Liver (tissue), 8 donors: ENCODE measurements at regions not wholly inside any gene's neighbourhood (a gene's known extent, or its start where the extent isn't known, plus 50 kb on each side); places are given as distances from the start of the nearest gene placed in this dataset.

Source experiments
- DNase-seq: peaks from one replicate; pipeline ENCODE4 v3.0.0-alpha.2; 2017; ENCODE audit warnings: low spot score
- H3K27ac ChIP-seq, 2 donors: one replicate each; pipeline ENCODE4 v1.7.0; 2013; ENCODE audit warnings: inconsistent platforms in 2 of 2, low read length in 2 of 2, control low read depth in 1 of 2, low read depth in 1 of 2, mild to moderate bottlenecking in 1 of 2
- H3K27me3 ChIP-seq, 4 donors: one replicate each; pipeline versions ENCODE4 v1.6.1 to v1.7.0; 2013; ENCODE audit warnings: low read length in 3 of 4, inconsistent platforms in 1 of 4, mild to moderate bottlenecking in 1 of 4, moderate library complexity in 1 of 4; ENCODE audit not compliant: control insufficient read depth in 4 of 4, insufficient read depth in 4 of 4
- H3K36me3 ChIP-seq, 4 donors: one replicate each; pipeline versions ENCODE4 v1.6.1 to v1.7.0; 2013; ENCODE audit warnings: low read length in 3 of 4, mild to moderate bottlenecking in 3 of 4, low read depth in 1 of 4, moderate library complexity in 1 of 4; ENCODE audit not compliant: control insufficient read depth in 4 of 4, insufficient read depth in 3 of 4
- H3K4me1 ChIP-seq, 4 donors: one replicate each; pipeline versions ENCODE4 v1.6.1 to v1.7.0; 2013; ENCODE audit warnings: low read length in 3 of 4, mild to moderate bottlenecking in 3 of 4, moderate library complexity in 1 of 4; ENCODE audit not compliant: control insufficient read depth in 4 of 4, insufficient read depth in 4 of 4
- H3K4me3 ChIP-seq, 3 donors: one replicate each; pipeline versions ENCODE4 v1.6.1 to v1.7.0; 2013; ENCODE audit warnings: low read length in 3 of 3, control low read depth in 1 of 3, low read depth in 1 of 3, mild to moderate bottlenecking in 1 of 3
- H3K9ac ChIP-seq, 2 donors: one replicate each; pipeline ENCODE4 v1.7.0; 2013; ENCODE audit warnings: low read length in 2 of 2, mild to moderate bottlenecking in 2 of 2, moderate library complexity in 2 of 2, control low read depth in 1 of 2, low read depth in 1 of 2
- H3K9me3 ChIP-seq, 4 donors: one replicate each; pipeline versions ENCODE4 v1.6.1 to v1.7.0; 2013; ENCODE audit warnings: low read length in 3 of 4; ENCODE audit not compliant: control insufficient read depth in 4 of 4
- ATF3 ChIP-seq: IDR thresholded peaks from 2 replicates; pipeline ENCODE4 v1.6.1; 2016; ENCODE audit warnings: antibody characterized with exemption
- CTCF ChIP-seq: fragments of 150-350 bp; IDR thresholded peaks from 2 replicates; pipeline ENCODE4 v1.5.1; 2017; ENCODE audit warnings: improper control_type of control experiment, low read depth, low read length; ENCODE audit not compliant: missing input control
- FOXA1 ChIP-seq: IDR thresholded peaks from 2 replicates; pipeline ENCODE4 v1.6.1; 2016; ENCODE audit warnings: antibody characterized with exemption
- FOXA2 ChIP-seq: IDR thresholded peaks from 2 replicates; pipeline ENCODE4 v1.6.1; 2016; ENCODE audit warnings: antibody characterized with exemption
- GABPA ChIP-seq, 2 donors: IDR thresholded peaks in 1 of 2; conservative IDR thresholded peaks in 1 of 2; 2 replicates each; pipeline ENCODE4 v1.6.1; 2016; ENCODE audit warnings: antibody characterized with exemption in 2 of 2, mild to moderate bottlenecking in 1 of 2, moderate library complexity in 1 of 2
- HNF4A ChIP-seq, 2 donors: conservative IDR thresholded peaks; 2 replicates each; pipeline ENCODE4 v1.6.1; 2016; ENCODE audit warnings: antibody characterized with exemption in 2 of 2, mild to moderate bottlenecking in 2 of 2
- HNF4G ChIP-seq: IDR thresholded peaks from 2 replicates; pipeline ENCODE4 v1.6.1; 2016; ENCODE audit warnings: antibody characterized with exemption
- JUND ChIP-seq, 2 donors: IDR thresholded peaks; 2 replicates each; pipeline ENCODE4 v1.6.1; 2016; ENCODE audit warnings: antibody characterized with exemption in 2 of 2
- NR2F2 ChIP-seq: IDR thresholded peaks from 2 replicates; pipeline ENCODE4 v1.6.1; 2016; ENCODE audit warnings: antibody characterized with exemption
- RXRA ChIP-seq, 2 donors: IDR thresholded peaks; 2 replicates each; pipeline ENCODE4 v1.6.1; 2017 to 2018; ENCODE audit warnings: antibody characterized with exemption in 2 of 2, mild to moderate bottlenecking in 1 of 2
- TAF1 ChIP-seq: conservative IDR thresholded peaks from 2 replicates; pipeline ENCODE4 v1.6.1; 2016; ENCODE audit warnings: antibody characterized with exemption, mild to moderate bottlenecking
- YY1 ChIP-seq: IDR thresholded peaks from 2 replicates; pipeline ENCODE4 v1.6.1; 2016; ENCODE audit warnings: antibody characterized with exemption, mild to moderate bottlenecking
- ZBTB33 ChIP-seq: IDR thresholded peaks from 2 replicates; pipeline ENCODE4 v1.6.1; 2016; ENCODE audit warnings: antibody characterized with exemption
- WGBS: extraction: QIAGEN DNeasy Blood & Tissue Kit; methylation state at CpG from one replicate; pipeline ENCODE4 v1.1.7; 2013; 5-methylcytosine and 5-hydroxymethylcytosine counted together
- TF ChIP-seq, protein P1 (sequence below): IDR thresholded peaks from 2 replicates; pipeline ENCODE4 v1.6.1; 2016; ENCODE audit warnings: antibody characterized with exemption, mild to moderate bottlenecking
- donor health status: healthy.
- donor health status: healthy.
- donor health status: healthy.
- donor health status: healthy.
- donor health status: healthy.

GRCh38 chr19:29098863-29099481, 114.0 kb downstream of the UQCRFS1 start:
- Histone ChIP-seq H3K4me1 (no peaks in the 10 kb centered on the region), H3K27me3 (no peaks in the 10 kb centered on the region), H3K9ac (no peak overlapping the region), H3K27ac (no peak overlapping the region), H3K9me3 (peaks cover 0 to 5% (median 1%) of the 10 kb centered on the region in 4 donors), H3K4me3 (no peak overlapping the region), H3K36me3 (no peaks in the 10 kb centered on the region)
- DNase-seq: no peak
- no peak for TF ChIP-seq HNF4G
- no peak for TF ChIP-seq ZBTB33
- no peak for TF ChIP-seq FOXA1
- WGBS: 70% methylated on average over 10 of the region's 10 CpGs

GRCh38 chr19:29098091-29098490, 114.9 kb downstream of the UQCRFS1 start:
- no peaks in the 10 kb centered on the region for H3K27me3 ChIP-seq
- TF ChIP-seq RXRA (IDR thresholded peaks at IDR 0.05): no peak
- no peak for TF ChIP-seq ATF3
- no peak for TF ChIP-seq FOXA2
- TF ChIP-seq NR2F2: no peak
- TF ChIP-seq, protein P1, sequence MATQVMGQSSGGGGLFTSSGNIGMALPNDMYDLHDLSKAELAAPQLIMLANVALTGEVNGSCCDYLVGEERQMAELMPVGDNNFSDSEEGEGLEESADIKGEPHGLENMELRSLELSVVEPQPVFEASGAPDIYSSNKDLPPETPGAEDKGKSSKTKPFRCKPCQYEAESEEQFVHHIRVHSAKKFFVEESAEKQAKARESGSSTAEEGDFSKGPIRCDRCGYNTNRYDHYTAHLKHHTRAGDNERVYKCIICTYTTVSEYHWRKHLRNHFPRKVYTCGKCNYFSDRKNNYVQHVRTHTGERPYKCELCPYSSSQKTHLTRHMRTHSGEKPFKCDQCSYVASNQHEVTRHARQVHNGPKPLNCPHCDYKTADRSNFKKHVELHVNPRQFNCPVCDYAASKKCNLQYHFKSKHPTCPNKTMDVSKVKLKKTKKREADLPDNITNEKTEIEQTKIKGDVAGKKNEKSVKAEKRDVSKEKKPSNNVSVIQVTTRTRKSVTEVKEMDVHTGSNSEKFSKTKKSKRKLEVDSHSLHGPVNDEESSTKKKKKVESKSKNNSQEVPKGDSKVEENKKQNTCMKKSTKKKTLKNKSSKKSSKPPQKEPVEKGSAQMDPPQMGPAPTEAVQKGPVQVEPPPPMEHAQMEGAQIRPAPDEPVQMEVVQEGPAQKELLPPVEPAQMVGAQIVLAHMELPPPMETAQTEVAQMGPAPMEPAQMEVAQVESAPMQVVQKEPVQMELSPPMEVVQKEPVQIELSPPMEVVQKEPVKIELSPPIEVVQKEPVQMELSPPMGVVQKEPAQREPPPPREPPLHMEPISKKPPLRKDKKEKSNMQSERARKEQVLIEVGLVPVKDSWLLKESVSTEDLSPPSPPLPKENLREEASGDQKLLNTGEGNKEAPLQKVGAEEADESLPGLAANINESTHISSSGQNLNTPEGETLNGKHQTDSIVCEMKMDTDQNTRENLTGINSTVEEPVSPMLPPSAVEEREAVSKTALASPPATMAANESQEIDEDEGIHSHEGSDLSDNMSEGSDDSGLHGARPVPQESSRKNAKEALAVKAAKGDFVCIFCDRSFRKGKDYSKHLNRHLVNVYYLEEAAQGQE: no peak
- no peak for TF ChIP-seq JUND (IDR thresholded peaks at IDR 0.05)
- TF ChIP-seq ZBTB33: no peak
- TF ChIP-seq HNF4A (conservative IDR thresholded peaks at IDR 0.05): no peak
- TF ChIP-seq YY1: no peak
- TF ChIP-seq GABPA (IDR thresholded peaks at IDR 0.05 in 1 of 2, conservative IDR thresholded peaks at IDR 0.05 in 1 of 2): no peak
- no peak for TF ChIP-seq TAF1
- TF ChIP-seq CTCF: no peak
- TF ChIP-seq HNF4G: no peak
- H3K9ac ChIP-seq: no peak overlapping the region
- H3K9me3 ChIP-seq: peaks cover 0 to 5% (median 1%) of the 10 kb centered on the region in 4 donors
- DNase-seq: no peak
- no peaks in the 10 kb centered on the region for H3K4me1 ChIP-seq
- no peak overlapping the region for H3K4me3 ChIP-seq
- WGBS: 75% methylated on average over 8 of the region's 8 CpGs
- no peak overlapping the region for H3K27ac ChIP-seq
- no peaks in the 10 kb centered on the region for H3K36me3 ChIP-seq
